ENCODE measurements at regions not wholly inside any gene's neighbourhood (a gene's known extent, or its start where the extent isn't known, plus 50 kb on each side); places are given as distances from the start of the nearest gene placed in this dataset.

GRCh38 chrX:84715315-84715714 lies 213.1 kb upstream of the HDX start:
- no peak overlapping the region for H3K4me2 ChIP-seq (ENCODE audit: insufficient read depth, low read length)
- no peaks in the 10 kb centered on the region for H3K9me3 ChIP-seq (replicated peaks; ENCODE audit: control insufficient read depth, insufficient read depth, low read length)
- no peak overlapping the region for H3K9ac ChIP-seq (replicated peaks; ENCODE audit: extremely low read depth, insufficient read depth, low read length)
- POLR2A ChIA-PET = no interaction called here
- no peaks in the 10 kb centered on the region for H3K79me2 ChIP-seq (ENCODE audit: control insufficient read depth, insufficient read depth, low read length)
- dilution Hi-C loops (cut with MboI; ENCODE audit: extremely low pct_ligation_motif_present, low sequenced_read_pairs) (no loop called here), intact Hi-C loops (cut with micrococcal nuclease) (no loop called here)
- H3K36me3 ChIP-seq (ENCODE audit: control insufficient read depth in 2 of 2, extremely low read depth in 1 of 2, insufficient read depth in 2 of 2, low read length in 2 of 2) = no peaks in the 10 kb centered on the region
- no peak overlapping the region for H3K27ac ChIP-seq (ENCODE audit: insufficient read depth, low read depth, low read length)
- DNase-seq (ENCODE audit: low read depth, low spot score) (no peak), FAIRE-seq (no peak)
- H3K4me3 ChIP-seq (replicated peaks in 1 of 3; ENCODE audit: insufficient read depth in 1 of 3, low read depth in 1 of 3, low read length in 3 of 3) = no peak overlapping the region
- H2AFZ ChIP-seq (ENCODE audit: low read depth, low read length) = no peak overlapping the region
- H4K20me1 ChIP-seq (replicated peaks; ENCODE audit: control insufficient read depth, extremely low read depth, insufficient read depth, low read length) = no peaks in the 10 kb centered on the region
- BruUV-seq (replicated peaks) = no TSS peak
- H3K9me1 ChIP-seq (replicated peaks; ENCODE audit: control insufficient read depth, extremely low read depth, insufficient read depth, low read length) = no peaks in the 10 kb centered on the region
- CTCF ChIA-PET = no interaction called here
- H3K27me3 ChIP-seq (ENCODE audit: control insufficient read depth in 2 of 2, insufficient read depth in 2 of 2, low read length in 2 of 2) = no peaks in the 10 kb centered on the region
- no peaks in the 10 kb centered on the region for H3K4me1 ChIP-seq (ENCODE audit: control insufficient read depth, extremely low read depth, insufficient read depth, low read length)
- no peak for TF ChIP-seq GATA2 (IDR thresholded peaks at IDR 0.05; ENCODE audit: insufficient read depth, insufficient read length, low read depth, low read length)
- TF ChIP-seq FOS (IDR thresholded peaks at IDR 0.05; ENCODE audit: borderline replicate concordance, insufficient read depth, low read length) = no peak
- TF ChIP-seq, protein P1, sequence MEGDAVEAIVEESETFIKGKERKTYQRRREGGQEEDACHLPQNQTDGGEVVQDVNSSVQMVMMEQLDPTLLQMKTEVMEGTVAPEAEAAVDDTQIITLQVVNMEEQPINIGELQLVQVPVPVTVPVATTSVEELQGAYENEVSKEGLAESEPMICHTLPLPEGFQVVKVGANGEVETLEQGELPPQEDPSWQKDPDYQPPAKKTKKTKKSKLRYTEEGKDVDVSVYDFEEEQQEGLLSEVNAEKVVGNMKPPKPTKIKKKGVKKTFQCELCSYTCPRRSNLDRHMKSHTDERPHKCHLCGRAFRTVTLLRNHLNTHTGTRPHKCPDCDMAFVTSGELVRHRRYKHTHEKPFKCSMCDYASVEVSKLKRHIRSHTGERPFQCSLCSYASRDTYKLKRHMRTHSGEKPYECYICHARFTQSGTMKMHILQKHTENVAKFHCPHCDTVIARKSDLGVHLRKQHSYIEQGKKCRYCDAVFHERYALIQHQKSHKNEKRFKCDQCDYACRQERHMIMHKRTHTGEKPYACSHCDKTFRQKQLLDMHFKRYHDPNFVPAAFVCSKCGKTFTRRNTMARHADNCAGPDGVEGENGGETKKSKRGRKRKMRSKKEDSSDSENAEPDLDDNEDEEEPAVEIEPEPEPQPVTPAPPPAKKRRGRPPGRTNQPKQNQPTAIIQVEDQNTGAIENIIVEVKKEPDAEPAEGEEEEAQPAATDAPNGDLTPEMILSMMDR (IDR thresholded peaks at IDR 0.05; ENCODE audit: extremely low read depth in 1 of 2, insufficient read depth in 1 of 2, low read depth in 1 of 2, low read length in 2 of 2) = no peak
- TF ChIP-seq POLR2A (IDR thresholded peaks at IDR 0.05; ENCODE audit: low read depth, low read length) = no peak
- TF ChIP-seq MYC (IDR thresholded peaks at IDR 0.05; ENCODE audit: low read depth, low read length) = no peak
- TF ChIP-seq JUN (IDR thresholded peaks at IDR 0.05; ENCODE audit: borderline replicate concordance, insufficient read depth, insufficient read length, low read depth) = no peak
- no peak for TF ChIP-seq MAX (IDR thresholded peaks at IDR 0.05; ENCODE audit: insufficient read depth, insufficient read length)
- TF ChIP-seq POLR2AphosphoS5 (IDR thresholded peaks at IDR 0.05; ENCODE audit: insufficient read depth, low read depth, low read length) = no peak
- TF ChIP-seq EZH2 (IDR thresholded peaks at IDR 0.05; ENCODE audit: borderline replicate concordance, low read depth, low read length, severe bottlenecking) = no peak

Measured in endothelial cell of umbilical vein (primary cell).